Pancreas (tissue), 10 donors: ENCODE measurements at regions not wholly inside any gene's neighbourhood (a gene's known extent, or its start where the extent isn't known, plus 50 kb on each side); places are given as distances from the start of the nearest gene placed in this dataset.

Source experiments
- ATAC-seq, 4 donors: fragments of 200-7000 bp; cut with Tn5 transposase; one replicate each; pipeline versions ENCODE4 v1.8.0 to v1.9.1; 2020; ENCODE audit warnings: mild to moderate bottlenecking in 4 of 4, moderate library complexity in 4 of 4
- DNase-seq, 6 donors: peaks; one replicate each; pipeline ENCODE4 v3.0.0-alpha.2; 2020
- FAIRE-seq: peaks from 2 replicates; lab custom pipeline; 2012; peaks lifted over from hg19 to GRCh38; lab: Jason Lieb, UNC
- H3K27ac ChIP-seq, 4 donors: fragments of 200-600 bp; sonication (generic); 1 replicate in 3 of 4; 2 replicates in 1 of 4; pipeline versions ENCODE4 v1.5.0 to v1.8.0; 2020
- H3K27me3 ChIP-seq, 4 donors: fragments of 200-600 bp; one replicate each; pipeline ENCODE4 v1.8.0; 2021
- H3K36me3 ChIP-seq, 3 donors: fragments of 200-600 bp; sonication (generic) in 1 of 3; one replicate each; pipeline versions ENCODE4 v1.5.0 to v1.8.0; 2020 to 2021
- H3K4me1 ChIP-seq, 3 donors: fragments of 200-600 bp; one replicate each; pipeline ENCODE4 v1.8.0; 2021
- H3K4me3 ChIP-seq, 4 donors: fragments of 200-600 bp; sonication (generic) in 2 of 4; one replicate each; pipeline versions ENCODE4 v1.5.0 to v1.8.0; 2020 to 2021
- H3K9me3 ChIP-seq, 4 donors: fragments of 200-600 bp; one replicate each; pipeline ENCODE4 v1.8.0; 2021
- CTCF ChIP-seq, 4 donors: fragments of 200-600 bp; sonication (generic) in 3 of 4; IDR thresholded peaks; one replicate each; pipeline versions ENCODE4 v1.5.0 to v1.8.0; 2021; ENCODE audit warnings: antibody characterized with exemption in 4 of 4
- WGBS, 2 donors: extraction: QIAGEN DNeasy Blood & Tissue Kit; methylation state at CpG; one replicate each; pipeline ENCODE4 v1.1.7; 2013; 5-methylcytosine and 5-hydroxymethylcytosine counted together
- intact Hi-C, 3 donors: fragments of 100-400 bp; cut with DNase I; formaldehyde crosslinking; loops; one replicate each; pipeline versions ENCODE4 v1.11.1 to v1.14.2; 2022
- donor health status: healthy with polysubstance abuse.
- donor health status: DM: no; HTN: no; CAD: no; lungs with moderate emphysema.
- donor health status: DM: no; HTN: no; CAD: no.
- donor health status: control.
- donor health status: control.
- donor health status: Bipolar disorder and iron deficiency.
- donor health status: DM: yes; HTN: yes; CAD: no.
- donor health status: DM: no; HTN: no; CAD: no.
- donor health status: DM: no; HTN: no; CAD: no.
- donor health status: DM: yes; HTN: yes; CAD: no.

DNA sequence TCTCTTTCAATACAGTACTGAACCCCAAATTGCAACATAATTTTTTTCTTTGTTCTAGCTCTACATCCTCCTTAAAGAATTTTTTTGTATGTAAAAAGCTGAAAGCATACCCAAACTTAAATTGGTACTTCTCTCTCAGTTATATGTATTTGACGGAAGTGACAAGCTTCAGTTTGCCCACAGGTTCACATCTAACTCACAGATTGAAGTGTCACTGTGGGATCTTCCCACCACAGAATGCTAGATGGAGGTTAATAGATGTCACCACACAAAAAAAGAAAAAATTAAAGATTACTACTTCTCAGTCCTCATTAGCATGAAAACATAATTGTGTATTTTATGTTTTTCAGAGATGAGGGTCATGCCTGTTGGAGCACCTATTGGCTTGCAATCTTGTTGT, 150.9 kb upstream of the GHITM start:
- H3K36me3 ChIP-seq = no peaks in the 10 kb centered on the region
- no peak for TF ChIP-seq CTCF (IDR thresholded peaks at IDR 0.05)
- no peak overlapping the region for H3K27ac ChIP-seq
- 88 to 97% methylated on average over 1 of the region's 1 CpG for WGBS, 2 donors
- no peaks in the 10 kb centered on the region for H3K9me3 ChIP-seq
- FAIRE-seq (no peak), ATAC-seq (no peak), DNase-seq (no peak)
- H3K27me3 ChIP-seq = no peaks in the 10 kb centered on the region
- H3K4me3 ChIP-seq = no peak overlapping the region
- H3K4me1 ChIP-seq = no peaks in the 10 kb centered on the region
- intact Hi-C loops = no loop called here

DNA sequence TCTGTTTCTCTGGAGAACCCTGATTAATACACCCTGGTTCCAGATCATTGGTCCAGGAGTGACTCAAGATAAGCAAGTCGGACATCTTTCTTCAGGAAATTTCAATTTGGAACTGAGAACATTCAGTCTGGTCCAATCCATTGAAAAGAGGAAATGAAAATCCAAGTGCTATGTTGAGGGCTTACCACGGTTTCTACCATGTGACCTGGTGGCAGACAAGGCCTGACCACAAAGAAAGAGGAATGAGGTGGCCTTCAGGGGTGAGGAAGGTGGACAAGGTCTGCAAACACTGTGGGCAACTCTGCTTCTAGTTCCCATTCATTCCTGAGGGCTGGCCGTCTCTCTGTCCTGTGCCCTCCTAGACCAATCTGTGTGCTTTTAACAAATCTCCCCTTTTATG, 149.2 kb upstream of the GHITM start:
- Histone ChIP-seq H3K4me1 (no peaks in the 10 kb centered on the region), H3K36me3 (no peaks in the 10 kb centered on the region), H3K4me3 (no peak overlapping the region), H3K27me3 (no peaks in the 10 kb centered on the region), H3K9me3 (no peaks in the 10 kb centered on the region), H3K27ac (no peak overlapping the region)
- intact Hi-C loops = no loop called here
- TF ChIP-seq CTCF (IDR thresholded peaks at IDR 0.05) = no peak
- 79 to 84% methylated on average over 3 of the region's 3 CpGs for WGBS, 2 donors
- ATAC-seq (peak in 1 of 4 donors; percentile 60), FAIRE-seq (no peak), DNase-seq (peak in 1 of 6 donors; percentile 14)

GRCh38 chr10:83991986-83992753, 147.1 kb upstream of the GHITM start:
- Histone ChIP-seq H3K27ac (no peak overlapping the region), H3K4me1 (no peaks in the 10 kb centered on the region), H3K27me3 (no peaks in the 10 kb centered on the region), H3K9me3 (no peaks in the 10 kb centered on the region), H3K36me3 (no peaks in the 10 kb centered on the region), H3K4me3 (no peak overlapping the region)
- intact Hi-C loops = no loop called here
- no peak for TF ChIP-seq CTCF (IDR thresholded peaks at IDR 0.05)
- FAIRE-seq = no peak
- WGBS, 2 donors = 35 to 45% methylated on average over 7 of the region's 7 CpGs
- ATAC-seq = peak; percentile 59 to 87 (median 78)
- peak in 4 of 6 donors; percentile 33 to 45 (median 37) for DNase-seq

GRCh38 chr10:83994325-83994724, 145.0 kb upstream of the GHITM start:
- intact Hi-C loops = no loop called here
- FAIRE-seq = no peak
- TF ChIP-seq CTCF (IDR thresholded peaks at IDR 0.05) = no peak
- ATAC-seq = no peak
- 79 to 87% methylated on average over 3 of the region's 3 CpGs for WGBS, 2 donors
- no peak overlapping the region for H3K27ac ChIP-seq
- H3K36me3 ChIP-seq = no peaks in the 10 kb centered on the region
- H3K9me3 ChIP-seq = no peaks in the 10 kb centered on the region
- no peaks in the 10 kb centered on the region for H3K4me1 ChIP-seq
- DNase-seq = no peak
- H3K27me3 ChIP-seq = no peaks in the 10 kb centered on the region
- no peak overlapping the region for H3K4me3 ChIP-seq

DNA sequence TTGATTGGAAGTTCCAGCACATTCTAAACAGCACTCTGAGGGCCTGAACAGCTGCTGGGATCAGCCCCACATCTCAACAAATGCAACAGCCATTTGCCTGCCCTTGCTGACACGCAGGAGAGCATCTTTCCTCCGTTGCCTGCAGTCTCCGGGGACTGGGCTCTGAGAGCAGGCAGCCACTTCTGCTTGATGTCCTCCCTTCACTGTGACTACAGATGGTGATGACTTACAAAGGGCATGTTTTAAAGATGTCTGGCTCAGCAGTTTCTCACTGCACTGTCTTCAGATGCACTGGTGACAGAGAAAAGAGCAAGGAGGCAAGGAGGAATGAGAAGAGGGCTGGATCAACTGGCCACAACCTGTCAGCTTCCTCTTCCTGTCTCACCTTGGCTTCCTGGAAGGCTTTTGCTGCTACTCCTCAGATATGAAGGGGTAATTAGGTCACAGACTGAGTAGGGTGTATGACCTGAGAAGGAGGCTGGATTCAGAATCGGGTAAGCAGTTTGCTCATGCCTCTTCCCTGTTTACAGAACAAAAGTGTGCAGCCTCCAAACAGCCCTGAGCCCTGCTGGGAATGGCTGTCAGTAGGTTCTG, 143.5 kb upstream of the GHITM start:
- no peak overlapping the region for H3K27ac ChIP-seq
- WGBS, 2 donors = 57 to 68% methylated on average over 4 of the region's 4 CpGs
- H3K4me3 ChIP-seq = no peak overlapping the region
- no peaks in the 10 kb centered on the region for H3K4me1 ChIP-seq
- no peak for FAIRE-seq
- no peak for ATAC-seq
- H3K36me3 ChIP-seq = no peaks in the 10 kb centered on the region
- no peaks in the 10 kb centered on the region for H3K27me3 ChIP-seq
- no peaks in the 10 kb centered on the region for H3K9me3 ChIP-seq
- no peak for DNase-seq
- intact Hi-C loops = no loop called here
- TF ChIP-seq CTCF (IDR thresholded peaks at IDR 0.05) = no peak
